NCI-H82 (cell line): ENCODE measurements at regions not wholly inside any gene's neighbourhood (a gene's known extent, or its start where the extent isn't known, plus 50 kb on each side); places are given as distances from the start of the nearest gene placed in this dataset.
"Not testable (repeated sequence)": the region's sequence is repeated elsewhere in the genome, so short reads cannot be mapped to it uniquely, and the experiment has no call there.

Experiments
- DNase-seq: peaks from one replicate; lab custom pipeline; 2025; lab: John Stamatoyannopoulos, UW

DNA sequence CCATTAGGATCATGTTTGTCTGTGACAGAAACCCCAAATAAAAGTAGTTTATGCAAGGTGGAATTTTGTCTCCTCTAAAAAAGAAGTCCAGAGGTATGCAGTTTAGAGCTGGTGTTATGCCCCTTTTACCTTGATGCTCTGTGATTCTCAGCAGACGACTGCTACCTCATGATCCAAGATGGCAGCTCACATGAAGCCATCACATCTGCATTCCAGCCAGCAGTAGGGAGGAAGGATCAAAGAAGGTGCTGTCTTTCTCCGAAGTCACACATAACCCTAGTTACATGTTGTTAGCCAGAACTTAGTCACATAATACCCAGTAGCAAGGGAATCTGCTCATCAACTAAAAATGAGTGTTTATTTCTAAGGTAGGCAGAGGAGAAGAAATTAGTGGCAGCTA is 135.7 kb upstream of the HS3ST2 start:
- DNase-seq: no peak

DNA sequence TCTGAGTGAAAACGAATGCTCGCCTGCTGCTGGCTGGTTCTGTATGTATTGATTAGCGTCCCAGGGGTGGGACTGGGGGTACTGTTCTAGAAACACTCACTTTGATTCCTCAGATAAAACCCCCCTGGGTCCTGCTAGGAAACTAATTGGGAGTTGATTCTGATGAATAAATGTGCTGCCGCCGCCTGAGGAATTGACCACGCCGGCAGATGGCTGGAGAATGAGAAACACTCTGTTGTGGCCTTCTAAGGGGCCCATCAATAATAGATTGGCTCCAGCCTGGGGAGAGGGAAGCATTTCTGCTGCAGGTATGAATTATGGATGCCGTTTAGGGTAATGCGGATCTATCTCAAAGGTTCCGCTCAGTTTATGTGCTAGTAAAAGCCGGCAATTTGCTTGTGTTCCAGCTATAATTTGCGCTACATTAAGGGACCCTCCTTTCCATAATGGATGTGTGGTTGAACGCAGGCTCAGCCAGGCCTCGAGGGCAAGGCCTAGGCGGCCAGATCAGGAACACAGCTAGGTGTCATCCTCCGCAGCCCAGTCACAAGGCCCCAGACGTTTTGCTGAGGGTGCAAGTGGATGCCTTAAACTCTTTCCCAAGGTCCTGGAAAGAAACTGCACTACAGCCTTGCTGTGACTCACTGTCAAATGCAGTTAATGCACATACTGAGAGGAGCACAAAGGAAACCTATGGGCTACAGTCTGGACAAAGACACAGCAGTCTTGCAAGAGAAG is 132.2 kb upstream of the HS3ST2 start:
- DNase-seq: no peak

DNA sequence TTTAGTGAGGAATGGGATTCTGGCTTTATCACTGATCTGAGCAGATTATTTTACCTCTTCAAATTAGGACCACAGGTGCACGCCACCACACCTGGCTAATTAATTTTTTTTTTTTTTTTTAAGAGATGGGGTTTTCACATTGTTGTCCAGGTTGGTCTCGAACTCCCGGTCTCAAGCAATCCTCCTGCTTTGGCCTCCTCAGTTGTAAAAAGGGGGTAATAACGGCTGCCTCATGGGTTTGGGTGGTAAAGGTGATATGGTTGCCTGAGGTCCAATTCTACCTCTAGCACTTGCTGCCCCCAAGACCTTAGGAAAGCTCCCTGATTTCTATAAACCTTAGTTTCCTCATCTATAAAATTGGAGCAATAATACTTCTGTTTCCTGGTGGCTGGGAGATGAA is 130.7 kb upstream of the HS3ST2 start:
- DNase-seq: no peak

DNA sequence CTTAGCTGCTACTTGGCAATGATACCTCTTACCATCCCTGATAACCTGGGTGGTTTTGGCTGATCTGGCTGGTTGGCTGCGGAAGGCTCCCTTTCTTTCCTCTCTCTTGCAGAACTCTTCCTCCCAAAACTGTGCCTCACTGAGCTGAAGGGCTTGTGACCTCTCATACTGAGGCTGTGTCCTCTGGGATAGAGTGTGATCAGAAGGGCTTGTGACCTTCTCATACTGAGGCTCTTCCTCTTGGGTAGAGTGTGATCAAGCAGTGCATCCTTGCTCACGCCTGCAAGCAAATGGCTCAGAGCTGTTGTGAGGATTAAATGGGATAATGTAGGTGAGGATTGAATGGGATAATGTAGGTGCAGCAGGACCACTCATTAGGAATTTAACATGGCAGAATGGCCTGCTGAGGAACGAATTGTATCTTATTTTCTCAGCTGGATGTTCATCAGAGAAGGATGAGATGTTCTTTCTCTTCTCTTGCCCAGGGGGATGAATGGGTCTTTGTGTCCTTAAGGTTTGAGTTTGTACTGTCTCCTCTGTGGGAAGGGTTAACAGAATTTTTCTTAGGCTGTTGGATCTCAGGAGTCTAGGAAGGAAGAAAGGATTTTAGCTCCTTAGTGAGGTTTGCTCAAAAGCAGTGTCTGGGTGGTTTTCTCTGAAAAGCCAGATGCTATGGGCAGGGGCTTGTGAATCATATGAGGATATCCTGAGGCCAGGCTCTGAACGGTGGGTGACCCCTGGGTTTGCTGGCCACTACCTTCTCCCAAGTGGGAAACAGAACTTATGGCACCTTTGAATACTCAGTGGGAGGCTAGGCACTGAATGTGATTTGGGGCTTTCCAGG is 130.0 kb upstream of the HS3ST2 start:
- peak; percentile 67 for DNase-seq

DNA sequence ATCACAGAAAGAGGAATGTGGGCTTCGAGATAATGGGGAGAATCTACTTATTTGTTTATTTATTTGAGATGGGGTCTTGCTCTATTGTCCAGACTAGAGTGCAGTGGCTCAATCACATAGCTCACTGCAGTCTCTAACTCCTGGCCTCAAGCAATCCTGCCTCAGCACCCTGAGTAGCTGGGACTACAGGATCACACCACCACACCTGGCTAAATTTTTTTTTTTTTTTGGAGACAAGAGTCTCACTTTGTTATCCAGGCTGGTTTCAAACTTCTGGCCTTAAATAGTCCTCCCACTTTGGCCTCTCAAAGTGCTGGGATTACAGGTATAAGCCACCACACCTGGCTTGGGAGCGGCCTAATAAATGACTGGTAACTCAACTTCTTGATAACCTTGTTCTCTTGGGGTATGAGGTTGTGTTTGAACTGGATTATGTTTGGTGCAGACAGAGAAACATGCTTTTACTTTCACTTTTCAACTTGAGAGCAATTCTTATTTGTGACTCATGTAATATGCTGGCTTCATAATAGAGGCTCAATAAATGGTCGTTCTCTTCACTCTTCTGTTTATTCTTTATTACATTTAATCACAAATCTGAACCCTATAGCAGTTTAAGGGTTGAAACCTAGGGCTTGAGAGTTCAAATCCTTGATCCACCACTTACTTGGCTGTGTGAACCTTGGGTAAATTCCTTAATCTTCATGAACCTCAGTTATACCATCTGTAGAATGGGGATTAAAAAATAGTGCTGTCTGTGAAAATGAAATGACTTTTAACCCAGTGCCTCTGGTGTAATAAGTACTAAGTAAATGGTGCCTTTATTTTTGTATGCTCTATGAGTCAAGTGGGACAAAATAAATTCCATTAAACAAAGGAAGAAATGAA is 129.1 kb upstream of the HS3ST2 start:
- no peak for DNase-seq

DNA sequence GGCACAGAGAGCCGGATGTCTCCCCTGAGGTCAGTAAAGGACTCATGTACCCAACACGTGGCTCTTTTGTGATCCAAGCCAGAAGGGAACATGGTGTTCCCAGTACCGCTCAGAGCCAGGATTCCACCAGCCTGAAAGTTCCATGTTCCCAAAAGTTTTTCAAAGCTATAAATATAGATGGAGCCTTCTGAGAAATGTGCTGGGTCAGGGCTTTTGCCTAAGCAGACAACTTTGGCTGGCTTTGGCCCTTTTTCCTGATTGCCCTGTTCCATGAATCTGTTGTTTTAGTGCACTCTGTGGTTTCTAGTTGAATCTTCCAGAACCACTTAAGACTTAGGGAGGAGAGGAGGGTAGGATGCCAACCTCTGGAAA is 128.5 kb upstream of the HS3ST2 start:
- DNase-seq: no peak

DNA sequence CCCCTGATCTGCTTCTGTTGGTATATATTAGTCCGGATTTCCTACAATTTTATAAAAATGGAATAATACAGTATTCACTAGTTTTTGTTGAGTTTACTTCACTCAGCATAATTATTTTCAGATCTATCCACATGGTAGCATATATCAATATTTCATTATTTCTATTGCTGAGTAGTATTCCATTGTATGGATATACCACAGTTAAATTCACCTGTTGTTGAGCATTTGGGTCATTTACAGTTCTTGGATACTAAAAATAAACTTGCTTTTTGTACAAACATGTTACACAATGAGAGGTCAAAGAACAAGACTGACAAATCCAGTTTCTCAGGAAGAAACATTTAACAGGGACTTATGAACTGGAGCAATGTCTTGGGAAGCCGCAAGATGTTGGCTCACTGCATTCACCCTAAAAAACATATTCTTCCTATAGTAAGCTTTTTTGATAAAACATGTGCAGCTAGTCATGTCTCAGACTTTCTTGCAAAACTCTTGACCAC is 126.9 kb upstream of the HS3ST2 start:
- DNase-seq: no peak

DNA sequence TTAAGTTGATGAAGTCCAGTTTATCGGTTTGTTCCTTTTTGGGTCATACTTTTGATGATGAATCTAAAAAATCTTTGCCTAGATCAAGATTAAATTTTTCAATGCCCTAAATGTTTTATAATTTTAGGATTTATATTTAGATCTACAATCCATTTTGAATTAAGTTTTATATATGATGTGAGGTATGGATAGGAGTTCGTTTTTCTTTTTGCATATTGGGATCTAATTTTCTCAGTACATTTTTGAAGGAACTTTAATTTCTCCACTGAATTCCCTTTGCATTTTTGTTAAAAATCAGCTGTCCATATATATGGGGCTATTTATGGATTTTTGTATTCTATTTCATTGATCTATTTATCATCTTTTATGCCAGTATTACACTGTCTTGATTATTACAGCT is 125.5 kb upstream of the HS3ST2 start:
- DNase-seq: no peak

DNA sequence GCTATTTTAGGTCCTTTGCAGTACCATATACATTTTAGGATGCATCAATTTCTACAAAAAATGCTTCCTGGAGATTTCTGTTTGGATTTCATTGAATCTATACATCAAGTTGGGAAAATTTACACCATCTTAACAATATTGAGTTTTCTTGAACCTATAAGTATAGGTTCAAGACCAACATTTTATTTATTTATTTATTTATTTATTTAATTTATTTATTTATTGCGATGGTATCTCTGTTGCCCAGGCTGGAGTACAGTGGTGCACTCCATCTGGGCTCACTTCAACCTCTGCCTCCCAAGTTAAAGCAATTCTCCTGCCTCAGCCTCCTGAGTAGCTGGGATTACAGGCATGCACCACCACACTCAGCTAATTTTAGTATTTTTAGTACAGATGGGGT is 125.0 kb upstream of the HS3ST2 start:
- no peak for DNase-seq

DNA sequence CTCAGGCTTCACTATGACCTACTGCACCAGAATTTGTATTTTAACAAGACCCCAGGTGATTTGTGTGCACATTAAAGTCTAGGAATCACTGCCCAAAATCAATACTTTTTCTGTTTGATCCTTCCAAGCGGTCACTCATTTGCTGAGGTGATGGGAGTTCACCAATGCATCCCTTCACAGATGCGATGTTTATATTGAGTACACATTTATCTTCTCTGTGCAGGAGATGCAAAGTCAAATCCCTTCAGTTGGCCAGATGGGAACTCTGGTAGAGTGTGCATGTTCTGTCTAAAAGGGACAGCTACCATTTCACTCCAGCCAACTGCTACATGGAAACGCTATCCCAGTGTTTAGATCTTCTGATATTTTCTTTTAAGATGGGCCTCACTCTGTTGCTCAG is 122.6 kb upstream of the HS3ST2 start:
- DNase-seq: no peak

DNA sequence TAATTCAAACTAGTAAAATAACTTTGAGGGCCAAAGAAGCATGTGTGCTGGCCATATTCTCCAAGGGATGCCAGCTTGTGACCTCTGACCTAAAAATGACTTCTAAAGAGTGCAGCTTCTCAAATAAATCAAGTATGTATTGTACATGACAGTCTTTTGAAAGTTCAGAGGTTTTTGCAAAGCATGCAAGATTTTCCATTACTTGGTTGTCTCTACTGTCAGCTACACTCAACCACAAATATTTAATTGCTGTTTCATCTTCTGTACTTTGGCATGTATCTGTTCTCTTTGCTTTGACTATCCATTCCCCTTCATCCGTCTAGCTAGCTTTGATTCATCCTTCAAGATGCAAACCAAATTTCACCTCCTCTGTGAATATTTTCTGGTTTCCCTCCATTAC is 121.9 kb upstream of the HS3ST2 start:
- no peak for DNase-seq

DNA sequence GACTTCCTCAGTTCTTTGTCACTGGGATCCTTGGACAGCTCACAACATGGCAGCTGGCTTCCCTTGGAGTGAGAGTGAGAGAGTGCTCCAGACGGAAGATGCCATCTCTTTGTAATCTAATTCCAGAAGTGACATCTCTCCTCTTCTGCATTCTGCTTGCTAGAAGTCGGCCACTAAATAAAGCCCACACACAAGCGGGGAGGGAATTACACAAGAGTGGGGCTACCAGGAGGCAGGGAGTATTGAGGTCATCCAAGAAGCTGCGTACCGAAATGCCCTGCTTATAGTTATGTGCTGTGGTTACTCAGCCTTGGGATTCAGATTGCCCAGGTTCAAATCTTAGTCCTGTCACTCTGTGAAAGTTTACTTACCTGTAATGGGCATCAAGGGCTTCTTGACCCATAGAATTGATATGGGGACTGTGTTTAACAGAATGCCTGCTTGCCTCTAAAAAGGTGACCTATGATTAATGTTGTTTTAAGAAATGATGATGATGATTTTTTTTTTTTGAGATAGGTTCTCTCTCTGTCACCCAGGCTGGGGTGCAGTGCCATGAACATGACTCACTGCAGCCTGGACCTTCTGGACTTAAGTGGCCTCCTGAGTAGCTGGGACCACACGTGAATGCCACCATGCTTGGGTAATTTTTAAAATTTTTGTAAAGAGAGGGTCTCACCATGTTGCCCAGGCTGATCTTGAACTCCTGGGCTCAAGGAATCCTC is 120.9 kb upstream of the HS3ST2 start:
- no peak for DNase-seq

DNA sequence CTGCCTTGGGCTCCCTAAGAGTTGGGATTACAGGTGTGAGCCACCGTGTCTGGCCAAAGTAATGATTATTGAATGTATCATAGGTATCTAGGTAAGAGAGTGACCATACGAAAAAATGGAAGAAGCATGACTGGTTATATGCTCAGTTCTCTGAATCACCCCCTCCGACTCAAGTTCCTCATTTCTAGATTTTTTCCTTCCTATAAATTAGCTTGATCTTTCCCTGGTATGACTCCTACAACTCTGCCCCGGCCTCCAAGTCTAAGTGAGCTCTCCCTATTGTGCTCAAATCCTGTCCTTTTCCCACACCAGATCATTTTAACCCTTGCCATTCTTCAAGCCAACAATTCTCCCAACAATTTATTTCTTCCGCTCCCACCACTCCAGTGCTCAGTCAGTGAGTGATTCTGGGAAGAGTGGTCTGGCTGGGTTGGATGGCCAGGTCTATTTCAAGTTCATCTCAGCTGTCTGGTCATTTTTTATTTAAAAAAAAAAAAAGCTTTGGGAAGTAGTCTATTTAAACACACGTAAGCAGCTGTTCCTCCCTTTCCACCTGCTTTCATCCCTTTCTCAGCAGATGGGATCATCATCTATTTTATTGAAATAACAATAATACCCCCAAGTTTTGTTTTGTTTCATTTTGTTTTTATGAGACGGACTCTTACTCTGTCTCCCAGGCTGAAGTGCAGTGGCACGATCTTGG is 120.2 kb upstream of the HS3ST2 start:
- DNase-seq: no peak

DNA sequence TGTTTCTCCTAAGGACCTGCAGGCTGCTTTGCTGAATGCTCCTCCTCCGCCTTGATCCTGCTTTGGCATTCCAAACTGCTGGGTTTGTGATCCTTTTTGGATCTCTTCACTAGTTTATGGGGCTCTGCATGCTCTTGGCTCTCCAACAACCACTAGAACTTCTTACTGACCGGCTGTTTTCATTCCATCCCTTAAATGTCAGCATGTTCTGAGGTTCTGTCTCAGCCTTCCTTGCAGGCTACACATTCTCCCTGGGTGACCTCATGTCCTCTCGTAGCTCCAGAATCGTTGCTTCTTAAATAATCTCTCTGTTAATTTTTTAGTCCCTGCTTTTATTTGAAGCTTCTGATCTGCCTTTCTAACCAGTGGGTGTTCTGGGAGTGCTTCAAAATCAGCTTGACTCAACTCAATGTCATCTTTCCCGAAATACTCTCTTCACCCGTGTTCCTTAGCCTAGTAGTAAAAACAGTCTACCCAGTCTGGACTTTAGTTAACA is 119.0 kb upstream of the HS3ST2 start:
- peak; percentile 39 for DNase-seq

DNA sequence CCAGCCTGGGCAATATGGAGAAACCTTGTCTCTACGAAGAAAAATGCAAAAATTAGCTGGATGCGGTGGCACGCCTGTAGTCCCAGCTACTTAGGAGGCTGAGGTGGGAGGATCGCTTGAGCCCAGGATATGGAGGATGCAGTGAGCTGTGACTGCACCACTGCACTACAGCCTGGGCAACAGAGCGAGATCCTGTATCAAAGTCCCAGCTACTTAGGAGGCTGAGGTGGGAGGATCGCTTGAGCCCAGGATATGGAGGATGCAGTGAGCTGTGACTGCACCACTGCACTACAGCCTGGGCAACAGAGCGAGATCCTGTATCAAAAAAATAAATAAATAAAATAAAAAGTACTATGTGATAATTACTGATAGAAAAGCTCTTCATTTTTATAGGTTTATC is 118.2 kb upstream of the HS3ST2 start:
- DNase-seq: not testable (repeated sequence)

DNA sequence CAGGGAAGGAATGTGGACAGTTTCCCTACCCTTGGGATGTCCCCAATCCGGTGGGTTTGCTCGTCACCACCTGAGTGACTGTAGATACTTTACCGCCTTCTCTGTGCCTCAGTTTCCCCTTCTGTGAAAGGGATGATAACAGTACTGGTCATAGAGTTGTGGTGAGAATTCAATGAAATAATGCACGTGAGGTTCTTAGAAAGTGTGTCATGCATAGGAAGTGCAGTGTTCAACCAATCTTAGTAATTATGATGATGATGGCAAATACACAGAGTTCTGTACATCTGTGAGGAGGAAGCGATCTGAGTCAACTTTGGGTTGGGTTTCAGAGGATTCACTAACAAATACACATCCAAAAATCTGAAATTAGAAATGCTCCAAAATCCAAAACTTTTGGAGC is 114.6 kb upstream of the HS3ST2 start:
- no peak for DNase-seq

DNA sequence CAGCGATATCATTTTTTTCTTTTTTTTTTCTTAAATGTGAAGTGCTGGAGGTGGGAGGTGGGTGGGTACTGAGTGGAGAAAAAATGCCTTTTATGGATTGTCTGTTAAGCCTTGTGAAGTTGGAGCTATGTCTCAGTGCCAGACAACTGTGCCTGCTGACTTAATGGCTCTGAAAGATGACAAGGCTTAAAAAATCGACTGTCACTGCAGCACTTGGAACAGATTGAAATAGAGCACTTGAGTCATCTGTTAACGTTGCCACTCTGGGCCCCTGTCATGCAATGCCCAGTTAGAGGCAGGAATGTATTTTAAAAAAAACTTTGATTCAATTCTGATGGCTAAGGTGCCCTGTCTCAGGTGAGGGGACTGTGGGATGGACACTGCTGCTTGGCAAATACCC is 108.2 kb upstream of the HS3ST2 start:
- no peak for DNase-seq

DNA sequence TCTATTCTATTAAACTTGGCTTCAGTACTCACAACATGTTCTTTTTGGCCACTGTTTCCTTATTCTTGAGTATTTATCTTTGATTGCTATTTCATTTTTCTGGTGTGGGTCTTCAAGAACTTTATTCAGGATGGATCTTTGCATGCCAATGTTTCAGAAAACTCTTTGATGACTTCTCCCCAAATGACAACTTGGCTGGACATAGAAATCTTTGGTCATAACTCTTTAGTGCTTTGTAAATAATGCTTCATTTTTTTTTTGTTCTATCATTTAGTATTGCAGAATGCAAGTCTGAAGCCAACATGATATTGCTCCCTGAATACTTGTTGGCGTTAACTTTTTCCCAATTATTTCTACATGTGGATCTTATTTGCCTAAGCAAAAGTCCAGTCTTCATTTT is 103.6 kb upstream of the HS3ST2 start:
- no peak for DNase-seq

DNA sequence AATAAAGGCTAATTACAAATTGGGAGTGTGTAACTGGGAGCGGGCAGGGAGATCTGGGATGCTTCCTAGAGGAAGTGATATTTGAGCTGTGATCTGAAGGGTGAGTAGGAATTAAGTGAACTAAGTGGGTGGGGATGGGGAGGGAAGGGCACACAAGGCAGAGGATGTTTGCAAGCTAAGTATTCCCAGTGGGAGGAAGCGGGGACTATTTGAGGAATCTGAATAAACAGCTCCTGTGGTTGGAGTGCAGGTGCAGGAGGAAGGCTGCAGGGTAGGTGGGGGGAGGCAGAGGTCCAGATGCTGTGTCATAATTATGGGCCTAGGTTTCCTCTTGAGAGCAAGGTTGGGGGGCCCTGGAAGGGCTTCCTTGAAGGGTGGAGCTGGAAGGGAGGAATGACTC is 102.1 kb upstream of the HS3ST2 start:
- DNase-seq: no peak

DNA sequence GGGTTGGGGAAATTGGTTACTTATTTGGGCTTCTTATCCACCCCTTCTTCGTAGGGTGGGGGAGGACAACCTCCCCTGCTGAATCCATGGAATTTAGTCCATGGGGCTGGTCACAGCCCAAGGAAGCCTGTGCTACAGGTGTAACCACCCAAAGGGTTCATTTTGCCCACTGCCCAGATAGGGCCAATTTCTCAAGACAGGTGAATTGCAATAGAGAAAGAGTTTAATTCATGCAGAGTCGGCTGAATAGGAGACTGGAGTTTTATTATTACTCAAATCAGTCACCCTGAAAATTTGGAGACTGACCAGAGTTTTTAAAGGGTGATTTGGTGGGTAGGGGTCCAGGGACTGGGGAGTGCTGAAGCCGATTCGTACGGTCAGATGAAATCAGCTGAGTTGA is 101.5 kb upstream of the HS3ST2 start:
- DNase-seq: no peak

DNA sequence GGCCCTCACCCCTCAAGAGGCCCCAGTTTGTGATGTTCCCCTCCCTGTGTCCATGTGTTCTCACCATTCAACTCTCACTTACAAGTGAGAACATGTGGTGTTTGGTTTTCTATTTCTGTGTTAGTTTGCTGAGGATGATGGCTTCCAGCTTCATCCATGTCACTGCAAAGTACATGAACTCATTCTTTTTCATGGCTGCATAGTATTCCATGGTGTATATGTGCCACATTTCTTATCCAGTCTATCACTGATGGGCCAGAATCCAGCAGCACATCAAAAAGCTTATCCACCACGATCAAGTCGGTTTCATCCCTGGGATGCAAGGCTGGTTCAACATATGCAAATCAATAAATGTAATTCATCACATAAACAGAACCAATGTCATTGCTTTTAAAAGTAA is 95.4 kb upstream of the HS3ST2 start:
- DNase-seq: not testable (repeated sequence)
